Left renal pelvis (tissue), 4 donors: ENCODE measurements at regions not wholly inside any gene's neighbourhood (a gene's known extent, or its start where the extent isn't known, plus 50 kb on each side); places are given as distances from the start of the nearest gene placed in this dataset.
"Not testable (repeated sequence)": the region's sequence is repeated elsewhere in the genome, so short reads cannot be mapped to it uniquely, and the experiment has no call there.

Source experiments
- DNase-seq, 4 donors: peaks; one replicate each; pipeline ENCODE4 v3.0.0-alpha.2; 2013; ENCODE audit warnings: low read depth in 4 of 4, low spot score in 3 of 4

- no peak for DNase-seq
Observed at GRCh38 chr14:43625294-43625693, 881.8 kb downstream of the FSCB start.

DNA sequence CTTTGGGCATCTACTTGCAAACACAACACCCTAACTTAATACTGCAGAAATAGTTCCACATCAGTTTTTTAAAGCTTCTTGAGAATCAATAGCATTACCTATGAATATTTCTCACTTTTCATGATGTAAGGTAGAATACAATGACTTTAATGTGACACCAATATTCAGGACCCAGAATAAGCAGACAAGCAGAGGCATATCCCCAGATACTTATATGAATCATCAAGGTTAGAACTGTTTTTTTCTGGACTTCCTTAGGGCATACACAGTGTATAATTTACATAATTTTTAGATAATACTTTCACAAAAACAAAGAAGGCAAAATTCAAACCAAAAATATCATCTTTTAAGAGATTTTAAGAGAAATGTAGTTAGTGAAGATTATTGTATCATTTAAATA, 885.8 kb downstream of the FSCB start:
- DNase-seq, result no peak

DNA sequence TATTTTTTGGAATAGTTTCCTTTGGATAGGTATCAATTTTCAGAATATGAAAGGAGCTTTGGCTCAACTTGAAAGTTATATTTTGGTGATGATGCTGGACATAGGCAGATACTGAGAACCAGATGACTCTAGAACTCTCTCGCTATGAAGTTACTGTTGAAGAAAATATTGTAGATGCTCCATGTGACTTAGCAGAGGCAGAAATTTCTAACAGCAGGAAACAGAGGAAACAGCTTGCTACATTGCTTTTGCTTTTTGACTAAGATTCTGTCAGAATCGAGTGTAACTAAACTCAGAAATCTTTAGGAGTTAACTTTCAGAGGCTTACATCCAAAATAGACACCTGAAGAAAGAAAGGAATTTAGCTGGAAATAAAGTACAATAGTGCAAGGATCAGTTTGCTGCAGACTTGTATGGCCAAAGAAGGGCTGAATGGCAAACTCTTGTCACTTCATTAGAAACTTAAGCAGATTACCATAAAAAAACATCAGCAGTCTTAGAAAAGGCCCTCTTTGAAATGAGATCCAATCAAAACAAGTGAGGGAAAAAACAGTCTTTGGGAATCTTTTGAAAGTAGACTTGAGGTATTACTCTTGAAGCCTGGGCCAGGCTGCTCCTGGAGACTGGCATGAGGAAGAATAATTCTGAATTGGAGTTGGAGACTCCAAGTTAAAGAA, 911.8 kb downstream of the FSCB start:
- DNase-seq, result no peak

GRCh38 chr14:43591776-43592175, 915.3 kb downstream of the FSCB start:
- DNase-seq, result no peak

DNA sequence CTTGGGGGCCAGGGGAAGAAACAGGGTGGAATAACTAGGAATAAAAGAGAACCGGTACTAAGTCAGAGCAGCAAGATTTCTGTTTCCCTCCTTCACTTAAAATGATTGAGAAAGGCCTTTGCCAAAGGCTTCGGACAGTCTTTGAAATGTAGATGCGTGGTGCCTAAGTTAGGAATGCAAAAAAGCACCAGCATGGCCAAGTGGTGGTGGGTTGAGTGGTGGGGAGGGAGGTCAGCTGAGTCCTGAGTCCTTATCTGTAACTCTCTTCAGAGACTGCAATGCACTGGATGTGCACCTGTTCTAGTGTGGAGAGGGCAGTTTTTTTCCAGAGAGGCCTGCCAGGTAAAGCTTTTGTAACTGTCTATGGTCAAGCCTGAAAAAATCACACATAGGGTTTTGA, 919.9 kb downstream of the FSCB start:
- DNase-seq, result no peak

DNA sequence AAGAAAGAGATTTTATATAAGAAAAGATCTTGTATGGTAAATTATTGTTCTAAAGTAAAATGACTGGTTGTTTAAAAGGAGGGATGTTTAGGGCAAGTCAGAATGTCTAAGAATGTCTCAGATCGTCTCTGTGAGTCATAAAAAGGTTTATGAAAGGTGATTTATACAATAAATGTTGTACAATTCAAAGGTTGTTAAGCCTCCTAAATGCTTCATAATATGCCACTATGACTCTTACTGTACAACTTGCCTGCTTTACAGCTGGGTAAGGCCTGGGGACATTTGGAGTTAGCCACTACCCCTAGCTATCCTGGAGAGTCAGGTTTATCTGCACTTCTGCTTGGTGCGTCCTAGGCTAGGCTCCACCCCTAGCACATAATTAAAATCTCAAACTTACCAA, 927.4 kb downstream of the FSCB start:
- no peak for DNase-seq

- DNase-seq, result no peak
Observed at GRCh38 chr14:43568022-43568421, 939.1 kb downstream of the FSCB start.

DNA sequence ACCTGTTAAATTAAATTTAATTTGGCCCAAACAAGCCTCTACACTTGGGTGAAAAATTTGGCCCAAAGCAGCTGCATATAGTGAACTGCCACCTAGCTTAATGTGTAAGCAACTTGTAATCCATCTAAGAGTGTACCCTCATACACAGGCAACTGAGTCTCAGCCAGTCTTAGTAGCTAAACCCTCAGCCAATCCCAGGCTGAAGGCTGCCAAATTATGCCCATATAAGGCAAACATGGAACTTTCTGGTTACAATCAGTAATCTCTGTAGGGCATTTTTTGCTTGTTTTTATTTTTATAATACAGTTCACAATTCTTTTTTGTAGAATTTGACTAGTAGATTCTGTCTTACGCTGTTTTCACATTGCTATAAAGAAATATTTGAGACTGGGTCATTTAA, 958.7 kb downstream of the FSCB start:
- no peak for DNase-seq

- not testable (repeated sequence) for DNase-seq
Observed at GRCh38 chr14:43547596-43547995, 959.5 kb downstream of the FSCB start.

- DNase-seq, result no peak
Observed at GRCh38 chr14:43541356-43541755, 965.7 kb downstream of the FSCB start.

DNA sequence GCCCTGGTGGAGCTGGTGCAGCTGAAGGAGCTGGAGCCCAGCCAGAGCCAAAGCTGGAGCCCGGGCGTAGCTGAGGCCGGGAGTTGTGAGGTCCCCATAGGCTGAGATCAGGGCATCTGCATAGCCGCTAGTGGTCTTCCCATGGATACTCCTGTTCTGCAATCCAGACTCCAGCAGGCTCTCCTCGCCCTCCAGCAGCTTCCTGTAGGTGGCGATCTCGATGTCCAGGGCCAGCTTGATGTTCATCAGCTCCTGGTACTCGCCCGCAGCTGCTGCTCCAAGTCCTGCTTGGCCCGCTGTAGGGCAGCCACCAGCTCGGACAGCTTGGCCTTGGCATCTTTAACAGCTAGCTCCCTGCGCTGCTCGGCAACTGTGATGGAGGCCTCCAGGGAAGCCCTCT, 966.1 kb downstream of the FSCB start:
- DNase-seq, result no peak

GRCh38 chr14:43539210-43539609, 967.9 kb downstream of the FSCB start:
- DNase-seq, result peak; percentile 16 to 33 (median 23)

GRCh38 chr14:43535231-43535838, 971.7 kb downstream of the FSCB start:
- DNase-seq, result no peak

GRCh38 chr14:43532825-43533416, 974.2 kb downstream of the FSCB start:
- DNase-seq, result no peak

- no peak for DNase-seq
Observed at GRCh38 chr14:43528321-43528720, 978.8 kb downstream of the FSCB start.

- DNase-seq, result no peak
Observed at GRCh38 chr14:43525658-43526057, 981.4 kb downstream of the FSCB start.

DNA sequence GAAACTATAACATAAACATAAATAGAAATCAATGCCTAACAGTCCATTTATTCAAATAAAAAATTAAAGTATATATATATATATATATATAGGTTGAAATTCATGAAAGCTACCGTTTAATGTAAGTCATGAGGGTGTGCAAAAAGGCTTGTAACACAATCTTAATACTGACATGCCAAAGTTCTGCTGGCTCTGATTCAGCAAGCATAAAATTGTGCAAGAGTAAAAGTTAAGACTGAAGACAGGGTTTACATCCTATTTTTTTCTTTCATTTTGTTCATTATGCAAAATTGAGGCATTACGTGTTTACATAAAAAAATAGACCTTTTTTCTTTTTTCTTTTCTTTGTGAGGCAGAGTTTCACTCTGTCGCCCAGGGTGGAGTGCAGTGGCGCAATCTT, 984.2 kb downstream of the FSCB start:
- no peak for DNase-seq

DNA sequence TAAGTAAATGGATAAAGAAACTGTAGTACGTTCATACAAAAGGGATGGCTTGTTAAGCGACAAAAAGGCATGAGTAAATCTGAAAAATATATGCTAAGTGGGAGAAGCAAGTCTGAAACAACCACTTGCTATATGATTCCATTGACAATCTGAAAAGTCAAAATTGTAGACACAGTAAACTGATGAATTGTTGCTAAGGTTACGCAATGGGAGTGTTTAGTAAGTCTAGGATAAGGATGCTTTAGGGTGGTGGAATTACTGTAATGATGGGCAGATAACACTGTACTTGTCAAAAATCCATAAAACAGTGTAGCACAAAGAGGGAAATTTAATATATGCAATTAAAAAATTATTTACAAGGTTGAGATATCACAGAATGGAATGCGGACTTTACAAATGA, 984.9 kb downstream of the FSCB start:
- DNase-seq, result no peak

DNA sequence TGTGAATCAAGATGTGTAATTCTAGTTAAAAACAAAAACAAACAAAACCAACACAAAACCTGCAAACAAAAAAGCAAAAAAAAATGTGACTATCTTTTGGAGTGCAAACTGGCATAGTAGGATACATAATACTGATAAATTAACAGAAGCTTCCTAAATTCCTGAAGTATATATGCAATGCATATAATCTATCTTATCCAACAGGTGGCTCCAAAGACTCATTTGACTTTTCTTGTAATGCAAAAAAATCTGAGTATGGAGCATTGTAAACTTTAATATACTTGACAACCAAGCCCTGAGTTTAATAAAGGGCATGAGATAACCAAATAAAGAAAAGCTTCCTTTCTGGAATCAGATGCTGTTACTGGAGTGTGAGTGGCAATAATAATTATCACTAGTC, 1003.6 kb downstream of the FSCB start:
- DNase-seq, result no peak

GRCh38 chr14:43492359-43492758, 1014.7 kb downstream of the FSCB start:
- not testable (repeated sequence) for DNase-seq

DNA sequence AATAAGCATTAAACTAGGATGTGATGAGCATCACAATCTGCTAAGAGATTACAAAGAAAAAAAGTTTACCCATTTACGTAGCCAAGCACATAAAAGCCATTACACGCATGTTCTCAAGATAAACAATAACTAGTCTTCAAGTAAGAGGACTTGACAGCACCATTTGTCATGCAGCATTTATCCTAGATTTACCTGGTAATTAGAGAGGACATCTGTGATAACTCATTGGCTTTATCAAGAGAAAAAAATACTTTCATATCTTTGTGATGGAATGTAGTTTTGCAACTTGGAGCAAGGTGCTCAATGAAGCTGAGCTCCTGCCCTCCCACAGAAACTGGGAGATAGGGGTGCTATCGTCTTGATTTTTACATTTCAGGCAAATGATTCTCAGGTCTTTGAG, 1023.7 kb downstream of the FSCB start:
- no peak for DNase-seq

- no peak for DNase-seq
Observed at GRCh38 chr14:43481864-43482263, 1025.2 kb downstream of the FSCB start.
